Spleen (tissue), 11 donors: ENCODE measurements at regions not wholly inside any gene's neighbourhood (a gene's known extent, or its start where the extent isn't known, plus 50 kb on each side); places are given as distances from the start of the nearest gene placed in this dataset.

ENCODE experiments used
- DNase-seq: peaks from one replicate; pipeline ENCODE4 v3.0.0-alpha.2; 2020
- H3K27ac ChIP-seq, 8 donors: fragments of 200-600 bp; sonication (generic) in 7 of 8; 1 replicate in 4 of 8; 2 replicates in 4 of 8; pipeline versions ENCODE4 v1.5.0 to v1.8.0; 2016 to 2021; ENCODE audit warnings: inconsistent platforms in 4 of 8, mild to moderate bottlenecking in 4 of 8, moderate library complexity in 1 of 8
- H3K27me3 ChIP-seq, 7 donors: fragments of 200-600 bp; sonication (generic) in 6 of 7; replicated peaks in 1 of 7; 1 replicate in 4 of 7; 2 replicates in 3 of 7; pipeline versions ENCODE4 v1.5.0 to v1.8.0; 2016 to 2021; ENCODE audit warnings: inconsistent platforms in 3 of 7, mild to moderate bottlenecking in 1 of 7
- H3K36me3 ChIP-seq, 6 donors: fragments of 200-600 bp; sonication (generic) in 5 of 6; 1 replicate in 4 of 6; 2 replicates in 2 of 6; pipeline versions ENCODE4 v1.5.0 to v1.8.0; 2016 to 2021; ENCODE audit warnings: inconsistent platforms in 2 of 6
- H3K4me1 ChIP-seq, 6 donors: fragments of 200-600 bp; sonication (generic) in 5 of 6; 1 replicate in 3 of 6; 2 replicates in 3 of 6; pipeline versions ENCODE4 v1.5.0 to v1.8.0; 2016 to 2021; ENCODE audit warnings: inconsistent platforms in 3 of 6
- H3K4me3 ChIP-seq, 8 donors: fragments of 200-600 bp; sonication (generic) in 7 of 8; 1 replicate in 4 of 8; 2 replicates in 4 of 8; pipeline versions ENCODE4 v1.5.0 to v1.8.0; 2016 to 2021; ENCODE audit warnings: inconsistent platforms in 4 of 8, mild to moderate bottlenecking in 4 of 8, moderate library complexity in 2 of 8
- H3K9me3 ChIP-seq, 8 donors: fragments of 200-600 bp; sonication (generic) in 7 of 8; 1 replicate in 4 of 8; 2 replicates in 4 of 8; pipeline versions ENCODE4 v1.5.0 to v1.8.0; 2016 to 2021; ENCODE audit warnings: inconsistent platforms in 4 of 8
- CTCF ChIP-seq, 11 experiments: fragments of 200-600 bp in 7 of 11; fragments of 450-650 bp in 4 of 11; sonication (generic) in 4 of 11; IDR thresholded peaks in 8 of 11; conservative IDR thresholded peaks in 3 of 11; 1 replicate in 7 of 11; 2 replicates in 4 of 11; pipeline versions ENCODE4 v1.4.0 to v1.8.0; 2016 to 2021; ENCODE audit warnings: antibody characterized with exemption in 11 of 11, inconsistent platforms in 4 of 11, mild to moderate bottlenecking in 1 of 11
- POLR2A ChIP-seq, 3 donors: fragments of 450-650 bp; IDR thresholded peaks; one replicate each; pipeline ENCODE4 v1.5.1; 2017; ENCODE audit warnings: antibody characterized with exemption in 3 of 3, mild to moderate bottlenecking in 1 of 3
- POLR2AphosphoS5 ChIP-seq, 3 donors: sonication (generic); formaldehyde crosslinking; IDR thresholded peaks; one replicate each; pipeline ENCODE4 v1.5.1; 2017; ENCODE audit warnings: antibody characterized with exemption in 3 of 3
- WGBS, 5 donors: extraction: QIAGEN DNeasy Blood & Tissue Kit in 3 of 5; methylation state at CpG; one replicate each; pipeline versions ENCODE4 v1.1.5 to v1.1.7; 2013 to 2018; 5-methylcytosine and 5-hydroxymethylcytosine counted together
- intact Hi-C: fragments of 100-400 bp; cut with DNase I; formaldehyde crosslinking; loops from one replicate; pipeline ENCODE4 v1.15.0; 2023; ENCODE audit warnings: low total_unique reads
- donor health status: healthy with polysubstance abuse.
- donor health status: DM: no; HTN: no; CAD: no; lungs with moderate emphysema.
- donor health status: DM: no; HTN: no; CAD: no.
- donor health status: Bipolar disorder and iron deficiency.
- donor health status: healthy.
- donor health status: DM: no; HTN: no; CAD: no.
- donor health status: DM: yes; HTN: yes; CAD: no.

GRCh38 chr6:103396768-103397167, 1463.0 kb downstream of the HACE1 start:
- Histone ChIP-seq H3K27me3 (no peaks in the 10 kb centered on the region), H3K9me3 (peaks cover 0 to 36% (median 22%) of the 10 kb centered on the region in 8 donors), H3K27ac (no peak overlapping the region), H3K36me3 (no peaks in the 10 kb centered on the region), H3K4me3 (no peak overlapping the region), H3K4me1 (no peaks in the 10 kb centered on the region)
- 89 to 97% (median 94%) methylated on average over 2 of the region's 2 CpGs for WGBS, 5 donors
- no peak for DNase-seq
- TF ChIP-seq POLR2A (IDR thresholded peaks at IDR 0.05) (no peak), CTCF (IDR thresholded peaks at IDR 0.05 in 8 of 11, conservative IDR thresholded peaks at IDR 0.05 in 3 of 11) (no peak), POLR2AphosphoS5 (IDR thresholded peaks at IDR 0.05) (no peak)
- intact Hi-C loops, result no loop called here

DNA sequence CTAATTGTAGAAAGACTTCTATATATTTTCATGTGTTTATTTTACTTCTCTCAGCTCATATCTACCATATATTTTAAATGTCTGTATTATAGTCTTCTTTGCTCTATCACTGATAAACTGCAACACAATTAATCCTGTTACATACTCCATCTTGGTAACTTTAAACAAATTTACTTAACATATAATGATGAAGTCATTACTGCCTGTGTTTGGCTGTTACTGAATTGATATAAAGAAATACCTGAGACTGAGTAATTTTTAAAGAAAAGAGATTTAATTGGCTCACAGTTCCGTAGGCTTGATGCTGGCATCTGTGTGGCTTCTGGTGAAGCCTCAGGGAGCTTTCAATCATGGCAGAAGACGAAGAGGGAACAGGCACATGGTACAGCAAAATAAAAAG, 1480.4 kb downstream of the HACE1 start:
- no peak for TF ChIP-seq POLR2A (IDR thresholded peaks at IDR 0.05)
- no peak for TF ChIP-seq POLR2AphosphoS5 (IDR thresholded peaks at IDR 0.05)
- no peak for TF ChIP-seq CTCF (IDR thresholded peaks at IDR 0.05 in 8 of 11, conservative IDR thresholded peaks at IDR 0.05 in 3 of 11)
- intact Hi-C loops, result no loop called here
- no peaks in the 10 kb centered on the region for H3K36me3 ChIP-seq

DNA sequence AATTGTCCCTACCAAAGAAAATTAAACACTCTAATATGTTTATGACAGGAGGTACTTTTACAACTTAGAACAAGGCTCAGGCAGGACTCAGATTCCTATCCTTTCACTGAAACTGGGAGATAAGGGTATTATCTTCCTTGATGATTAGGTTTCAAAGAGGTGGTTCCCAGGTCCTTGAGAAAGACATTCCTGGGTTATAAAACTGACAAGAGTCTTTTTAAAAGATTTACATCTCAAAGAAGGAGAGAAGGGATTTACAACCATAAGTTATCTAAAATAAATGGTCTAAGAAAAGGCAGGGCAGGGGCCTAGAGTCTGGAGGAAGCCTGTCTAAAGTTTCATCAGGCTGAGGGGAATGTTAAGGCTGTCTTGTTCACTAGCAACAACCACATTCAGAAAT, 1492.5 kb downstream of the HACE1 start:
- DNase-seq, result no peak
- no peaks in the 10 kb centered on the region for H3K36me3 ChIP-seq
- H3K27me3 ChIP-seq, result no peaks in the 10 kb centered on the region
- no peak overlapping the region for H3K4me3 ChIP-seq
- intact Hi-C loops, result no loop called here
- H3K27ac ChIP-seq, result no peak overlapping the region
- TF ChIP-seq POLR2AphosphoS5 (IDR thresholded peaks at IDR 0.05) (no peak), POLR2A (IDR thresholded peaks at IDR 0.05) (no peak), CTCF (IDR thresholded peaks at IDR 0.05 in 8 of 11, conservative IDR thresholded peaks at IDR 0.05 in 3 of 11) (no peak)
- peaks cover 0 to 14% (median 0%) of the 10 kb centered on the region in 8 donors for H3K9me3 ChIP-seq
- H3K4me1 ChIP-seq, result no peaks in the 10 kb centered on the region

More for the DNA sequence above, 1480.4 kb downstream of the HACE1 start:
- no peaks in the 10 kb centered on the region for H3K4me1 ChIP-seq
- H3K9me3 ChIP-seq, result peaks cover 0 to 7% (median 2%) of the 10 kb centered on the region in 8 donors
- H3K27ac ChIP-seq, result no peak overlapping the region
- WGBS, 5 donors, result 53 to 63% (median 62%) methylated on average over 2 of the region's 2 CpGs
- no peak overlapping the region for H3K4me3 ChIP-seq
- H3K27me3 ChIP-seq, result no peaks in the 10 kb centered on the region
- DNase-seq, result no peak

DNA sequence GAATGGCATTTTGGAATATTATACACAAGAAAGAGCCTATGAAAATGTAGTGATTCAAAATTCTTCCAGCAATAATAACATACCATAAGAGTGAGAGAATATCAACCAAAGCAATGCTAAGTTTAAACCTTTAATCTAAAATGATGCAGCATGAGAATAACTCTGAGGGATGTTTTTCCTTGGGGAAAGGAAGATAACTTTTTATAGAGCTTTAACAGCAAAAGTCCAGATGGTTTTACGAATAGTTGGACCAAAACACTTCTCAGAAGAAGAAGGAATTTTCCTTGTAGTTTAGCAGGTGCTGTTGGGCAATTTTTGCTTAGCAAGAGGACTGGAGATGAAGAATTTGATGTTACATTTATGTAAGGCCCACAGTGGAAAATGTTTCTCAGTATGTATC, 1503.2 kb downstream of the HACE1 start:
- 40 to 72% (median 68%) methylated on average over 1 of the region's 1 CpG for WGBS, 5 donors
- no peak overlapping the region for H3K4me3 ChIP-seq
- no peaks in the 10 kb centered on the region for H3K27me3 ChIP-seq
- H3K4me1 ChIP-seq, result no peaks in the 10 kb centered on the region
- no peaks in the 10 kb centered on the region for H3K36me3 ChIP-seq
- TF ChIP-seq CTCF (IDR thresholded peaks at IDR 0.05 in 8 of 11, conservative IDR thresholded peaks at IDR 0.05 in 3 of 11) (no peak), POLR2AphosphoS5 (IDR thresholded peaks at IDR 0.05) (no peak), POLR2A (IDR thresholded peaks at IDR 0.05) (no peak)
- DNase-seq, result no peak
- no peak overlapping the region for H3K27ac ChIP-seq
- peaks cover 0 to 7% (median 0%) of the 10 kb centered on the region in 8 donors for H3K9me3 ChIP-seq
- intact Hi-C loops, result no loop called here
